Right ventricle myocardium inferior (tissue), 1 donor: ENCODE measurements at regions not wholly inside any gene's neighbourhood (a gene's known extent, or its start where the extent isn't known, plus 50 kb on each side); places are given as distances from the start of the nearest gene placed in this dataset.
"Not testable (repeated sequence)": the region's sequence is repeated elsewhere in the genome, so short reads cannot be mapped to it uniquely, and the experiment has no call there.

Experiments used
- ATAC-seq: fragments of 200-7000 bp; cut with Tn5 transposase; one replicate; pipeline ENCODE4 v1.9.1; 2020; ENCODE audit warnings: mild to moderate bottlenecking, moderate library complexity
- DNase-seq: peaks from one replicate; pipeline ENCODE4 v3.0.0; 2021; ENCODE audit errors: missing footprints
- intact Hi-C: fragments of 100-400 bp; cut with DNase I; formaldehyde crosslinking; loops from one replicate; pipeline ENCODE4 v1.11.0; 2022
- donor health status: DM: no; HTN: yes; CAD: no; lungs with severe emphysema.

DNA sequence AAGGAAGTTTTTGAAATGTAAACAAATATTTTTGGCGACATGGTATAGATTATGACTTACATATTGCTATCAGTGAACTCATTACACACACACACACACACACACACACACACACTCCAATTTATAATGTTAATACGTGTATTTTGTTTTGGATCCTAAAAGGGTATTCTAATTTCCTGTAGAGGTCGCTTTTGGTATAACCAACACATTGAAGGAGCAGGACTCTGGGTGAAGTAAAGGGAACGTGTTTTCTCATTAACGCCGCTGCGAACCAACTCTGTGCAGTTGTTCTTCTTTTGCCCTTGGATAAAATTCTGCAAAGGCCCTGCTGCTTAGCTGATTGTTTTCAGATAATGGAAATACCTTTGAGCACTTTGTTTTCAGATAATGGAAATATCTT is 190.4 kb downstream of the PMAIP1 start:
- ATAC-seq (no peak), DNase-seq (no peak)
- intact Hi-C loops = no loop called here

- ATAC-seq (no peak), DNase-seq (no peak)
- intact Hi-C loops = no loop called here
Observed at GRCh38 chr18:60082790-60083189, 183.0 kb downstream of the PMAIP1 start.

GRCh38 chr18:60082282-60082681 is 182.5 kb downstream of the PMAIP1 start:
- DNase-seq = no peak
- intact Hi-C loops = no loop called here
- ATAC-seq = no peak

GRCh38 chr18:60075477-60075876 is 175.7 kb downstream of the PMAIP1 start:
- DNase-seq (no peak), ATAC-seq (no peak)
- intact Hi-C loops = no loop called here

GRCh38 chr18:60070631-60071030 is 170.8 kb downstream of the PMAIP1 start:
- ATAC-seq (no peak), DNase-seq (no peak)
- intact Hi-C loops = no loop called here

- intact Hi-C loops = no loop called here
- DNase-seq (no peak), ATAC-seq (no peak)
Observed at GRCh38 chr18:60069145-60069544, 169.3 kb downstream of the PMAIP1 start.

- no peak for ATAC-seq
- intact Hi-C loops = no loop called here
Observed at GRCh38 chr18:60067426-60068210, 167.8 kb downstream of the PMAIP1 start.

DNA sequence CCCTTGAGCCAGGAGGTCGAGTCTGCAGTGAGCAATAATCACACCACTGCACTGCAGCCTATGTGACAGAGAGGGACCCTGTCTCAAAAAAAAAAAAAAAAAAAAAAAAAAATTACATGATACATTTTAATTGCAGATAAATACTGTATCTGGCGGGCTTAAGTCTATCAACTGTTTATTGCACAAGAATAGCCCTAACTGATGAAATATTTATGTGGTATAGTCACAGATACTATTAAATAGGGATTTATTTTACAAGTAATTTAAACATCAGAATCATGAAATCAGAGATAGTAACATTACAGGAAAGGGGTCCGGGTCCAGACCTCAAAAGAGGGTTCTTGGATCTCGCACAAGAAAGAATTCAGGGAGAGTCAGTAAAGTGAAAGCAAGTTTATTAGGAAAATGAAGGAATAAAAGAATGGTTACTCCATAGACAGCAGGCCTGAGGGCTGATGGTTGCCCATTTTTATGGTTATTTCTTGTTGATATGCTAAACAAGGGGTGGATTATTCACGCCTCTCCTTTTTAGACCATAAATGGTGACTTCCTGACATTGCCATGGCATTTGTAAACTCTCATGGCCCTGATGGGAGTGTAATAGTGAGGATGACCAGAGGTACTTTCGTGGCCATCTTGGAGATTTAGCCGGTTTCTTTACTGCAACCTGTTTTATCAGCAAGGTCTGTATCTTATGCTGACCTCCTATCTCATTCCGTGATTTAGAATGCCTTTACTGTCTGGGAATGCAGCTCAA is 166.6 kb downstream of the PMAIP1 start:
- DNase-seq = no peak
- intact Hi-C loops = no loop called here
- no peak for ATAC-seq

More at GRCh38 chr18:60067426-60068210, 167.8 kb downstream of the PMAIP1 start:
- no peak for DNase-seq

GRCh38 chr18:60064271-60064670 is 164.5 kb downstream of the PMAIP1 start:
- no peak for DNase-seq
- no peak for ATAC-seq
- intact Hi-C loops = no loop called here

DNA sequence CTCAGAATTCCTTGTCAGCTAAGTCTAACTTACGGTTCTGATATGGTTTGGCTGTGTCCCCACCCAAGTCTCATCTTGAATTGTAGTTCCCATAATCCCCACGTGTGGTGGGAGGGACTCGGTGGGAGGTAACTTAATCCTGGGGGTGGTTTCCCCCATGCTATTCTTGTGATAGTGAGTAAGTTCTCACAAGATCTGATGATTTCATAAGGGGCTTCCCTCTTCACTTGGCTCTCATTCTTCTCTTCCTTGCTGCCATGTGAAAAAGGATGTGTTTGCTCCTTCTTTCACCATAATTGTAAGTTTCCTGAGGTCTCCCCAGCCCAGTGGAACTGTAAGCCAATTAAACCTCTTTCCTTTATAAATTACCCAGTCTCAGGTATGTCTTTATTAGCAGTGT is 163.0 kb downstream of the PMAIP1 start:
- DNase-seq, intact Hi-C loops, ATAC-seq: not testable (repeated sequence)

DNA sequence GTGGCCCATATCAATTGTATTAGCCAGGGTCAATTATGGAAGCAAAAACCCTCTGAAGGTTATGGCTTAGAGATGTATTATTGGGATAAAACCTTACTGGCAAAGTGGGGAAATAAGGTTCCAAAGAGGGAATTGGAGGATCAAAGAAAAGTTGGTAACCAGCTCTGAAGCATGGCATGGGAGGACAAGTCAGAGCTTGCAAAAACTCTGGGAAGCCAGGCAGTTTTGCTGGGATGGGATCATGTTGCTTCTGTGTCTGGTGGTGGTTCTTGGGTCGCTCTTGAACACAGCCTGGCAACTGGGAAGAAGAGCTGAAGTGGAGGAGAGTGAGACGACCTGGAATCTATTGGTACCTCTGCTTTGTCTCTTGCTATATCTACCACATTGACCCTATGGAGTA is 162.6 kb downstream of the PMAIP1 start:
- DNase-seq (no peak), ATAC-seq (no peak)
- intact Hi-C loops = no loop called here

GRCh38 chr18:60060578-60060977 is 160.8 kb downstream of the PMAIP1 start:
- ATAC-seq (no peak), DNase-seq (no peak)
- intact Hi-C loops = no loop called here

GRCh38 chr18:60060026-60060425 is 160.2 kb downstream of the PMAIP1 start:
- no peak for DNase-seq
- intact Hi-C loops = no loop called here
- no peak for ATAC-seq

GRCh38 chr18:60059216-60059615 is 159.4 kb downstream of the PMAIP1 start:
- intact Hi-C loops = no loop called here
- ATAC-seq (no peak), DNase-seq (no peak)

DNA sequence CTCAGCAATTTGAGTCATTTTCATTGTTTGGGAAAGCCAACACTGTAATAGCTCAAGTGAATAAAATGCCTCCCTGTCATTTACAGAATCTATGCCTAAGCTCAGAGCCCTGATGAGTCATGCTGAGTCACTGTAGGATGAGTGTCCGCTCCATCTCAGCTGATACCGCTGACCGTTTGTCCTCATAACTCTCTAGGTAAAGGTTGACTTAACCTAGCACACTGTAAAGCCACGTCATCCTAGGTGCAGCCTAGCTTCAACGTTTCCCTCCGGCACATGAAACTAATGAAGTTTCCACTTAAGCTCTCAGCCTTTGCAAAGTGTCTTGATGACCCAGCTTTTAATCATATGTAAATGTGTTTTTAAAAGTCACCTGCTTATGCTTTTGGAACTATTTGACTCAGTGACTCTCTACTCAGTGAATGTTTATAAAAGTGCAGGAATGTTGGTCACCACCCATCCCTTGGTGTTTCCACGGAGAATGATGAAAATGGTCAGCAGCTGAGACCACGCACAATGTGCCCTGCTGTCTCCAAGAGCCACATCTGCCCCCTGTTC is 154.0 kb downstream of the PMAIP1 start:
- DNase-seq (no peak), ATAC-seq (no peak)
- intact Hi-C loops = no loop called here

DNA sequence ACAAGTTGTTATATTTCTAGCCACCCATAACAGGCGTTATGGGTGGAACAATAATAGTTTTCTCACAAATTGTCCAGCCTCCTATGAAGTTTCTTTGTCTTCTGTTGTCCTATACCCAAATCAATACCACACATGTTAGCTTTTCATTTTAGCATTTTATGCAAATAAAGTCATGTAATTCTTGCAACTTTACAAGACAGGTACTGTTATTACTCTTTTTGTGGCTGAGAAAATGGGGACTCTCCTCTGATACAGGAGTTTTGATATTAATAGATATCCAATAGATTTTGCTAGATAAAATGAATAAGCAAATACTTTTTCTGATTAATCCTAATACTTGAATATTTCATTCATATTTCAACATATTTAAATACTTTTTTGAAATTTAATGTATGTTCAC is 151.0 kb downstream of the PMAIP1 start:
- intact Hi-C loops = no loop called here
- DNase-seq = no peak
- no peak for ATAC-seq

DNA sequence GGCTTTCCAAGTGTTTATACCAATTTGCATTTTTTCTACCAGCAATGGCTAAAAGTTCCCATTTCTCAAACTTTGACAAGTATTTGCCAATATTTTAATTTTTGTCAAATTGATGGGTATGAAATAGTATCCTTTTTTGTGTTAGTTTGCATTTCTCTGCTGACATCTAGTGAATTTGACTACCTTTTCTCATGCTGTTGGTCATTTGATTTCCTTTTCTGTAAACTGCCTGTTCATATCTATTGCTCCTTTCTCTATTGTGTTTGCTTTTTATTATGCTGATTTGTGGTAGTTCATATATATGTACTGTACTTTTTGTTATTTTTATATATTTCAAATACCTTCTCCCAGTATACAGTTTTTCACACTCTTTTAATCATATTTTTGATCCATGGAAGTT is 149.4 kb downstream of the PMAIP1 start:
- no peak for ATAC-seq

GRCh38 chr18:60047556-60047955 is 147.8 kb downstream of the PMAIP1 start:
- no peak for DNase-seq
- intact Hi-C loops = no loop called here
- ATAC-seq = no peak

More for the DNA sequence above, 149.4 kb downstream of the PMAIP1 start:
- no peak for DNase-seq
- intact Hi-C loops = no loop called here

DNA sequence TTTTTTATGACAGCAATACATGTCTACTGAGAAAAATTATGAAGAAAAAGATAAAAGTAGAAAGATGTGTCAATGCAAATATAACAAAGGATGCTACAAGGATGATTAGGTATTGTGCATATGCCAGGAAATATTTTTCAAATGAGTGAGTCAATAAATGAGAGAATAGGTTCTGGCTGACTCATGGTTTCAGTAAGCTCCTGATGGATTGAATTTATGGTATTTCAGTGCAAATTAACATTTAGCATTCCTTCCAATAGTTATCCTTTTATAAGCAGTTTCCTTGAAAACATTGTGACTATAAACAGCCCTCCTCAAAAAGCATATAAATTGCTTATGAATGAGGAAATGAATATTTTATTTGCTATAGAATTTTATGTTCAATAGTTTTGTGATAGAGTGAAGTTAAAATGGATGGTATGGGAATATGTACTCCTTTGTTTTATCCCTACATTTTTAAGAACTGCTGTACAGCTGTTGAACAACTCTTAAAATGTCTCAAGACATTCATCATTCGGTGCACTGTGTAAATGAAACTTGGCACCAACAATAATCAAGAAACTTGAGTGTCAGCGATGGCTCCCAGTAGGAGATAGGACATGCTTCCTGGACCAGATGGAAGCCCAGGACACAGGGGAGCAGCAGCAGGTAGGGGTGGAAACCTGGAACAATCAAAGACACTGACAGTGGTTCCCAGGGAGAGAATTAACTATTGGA is 144.7 kb downstream of the PMAIP1 start:
- intact Hi-C loops = no loop called here
- no peak for ATAC-seq
- no peak for DNase-seq
